NAMALWA (cell line): ENCODE measurements at regions not wholly inside any gene's neighbourhood (a gene's known extent, or its start where the extent isn't known, plus 50 kb on each side); places are given as distances from the start of the nearest gene placed in this dataset.
"Not testable (repeated sequence)": the region's sequence is repeated elsewhere in the genome, so short reads cannot be mapped to it uniquely, and the experiment has no call there.

Experiments
- DNase-seq: peaks from one replicate; pipeline ENCODE4 v3.0.0-alpha.2; 2015; ENCODE audit warnings: low spot score

DNA sequence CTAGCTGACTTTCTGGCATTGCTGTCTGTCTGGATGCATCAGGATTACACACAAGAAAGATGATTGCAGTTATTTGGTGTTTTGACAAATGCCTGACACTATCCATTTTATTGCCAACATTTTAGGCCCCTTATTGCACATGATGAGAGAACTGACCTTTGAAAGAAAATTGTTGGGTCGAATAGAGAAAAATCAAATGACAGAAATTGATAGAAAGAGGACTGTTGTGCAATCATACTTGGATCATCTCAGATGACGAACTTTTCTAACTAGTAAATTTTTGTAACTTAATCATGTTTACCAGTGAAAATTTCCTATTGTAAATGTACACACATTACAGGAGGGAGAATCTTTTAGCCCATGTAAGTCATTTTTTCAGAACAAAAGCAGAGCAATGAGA, 251.5 kb upstream of the USP15 start:
- DNase-seq: no peak

- no peak for DNase-seq
Observed at GRCh38 chr12:62009445-62009844, 250.8 kb upstream of the USP15 start.

DNA sequence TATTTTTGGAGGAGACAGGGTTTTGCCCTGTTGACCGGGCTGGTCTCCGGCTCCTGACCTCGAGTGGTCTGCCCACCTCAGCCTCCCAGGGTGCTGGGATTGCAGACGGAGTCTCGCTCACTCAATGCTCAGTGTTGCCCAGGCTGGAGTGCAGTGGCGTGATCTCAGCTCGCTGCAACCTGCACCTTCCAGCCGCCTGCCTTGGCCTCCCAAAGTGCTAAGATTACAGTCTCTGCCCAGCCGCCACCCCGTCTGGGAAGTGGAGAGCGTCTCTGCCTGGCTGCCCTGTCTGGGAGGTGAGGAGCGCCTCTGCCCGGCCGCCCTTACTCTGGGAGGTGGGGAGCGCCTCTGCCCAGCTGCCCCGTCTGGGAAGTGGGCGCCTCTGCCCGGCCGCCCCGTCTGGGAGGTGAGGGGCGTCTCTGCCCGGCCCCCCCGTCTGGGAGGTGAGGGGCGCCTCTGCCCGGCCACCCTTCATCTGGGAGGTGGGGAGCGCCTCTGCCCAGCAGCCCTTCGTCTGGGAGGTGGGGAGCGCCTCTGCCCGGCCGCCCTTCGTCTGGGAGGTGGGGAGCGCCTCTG, 249.8 kb upstream of the USP15 start:
- not testable (repeated sequence) for DNase-seq

DNA sequence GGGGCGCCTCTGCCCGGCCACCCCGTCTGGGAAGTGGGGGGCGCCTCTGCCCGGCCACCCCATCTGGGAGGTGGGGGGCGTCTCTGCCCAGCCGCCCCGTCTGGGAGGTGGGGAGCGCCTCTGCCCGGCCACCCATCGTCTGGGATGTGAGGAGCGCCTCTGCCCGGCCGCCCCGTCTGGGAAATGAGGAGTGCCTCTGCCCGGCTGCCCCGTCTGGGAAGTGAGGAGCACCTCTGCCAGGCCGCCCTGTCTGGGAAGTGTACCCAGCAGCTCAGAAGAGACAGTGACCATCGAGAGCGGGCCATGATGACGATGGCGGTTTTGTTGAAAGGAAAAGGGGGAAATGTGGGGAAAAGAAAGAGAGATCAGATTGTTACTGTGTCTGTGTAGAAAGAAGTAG, 249.2 kb upstream of the USP15 start:
- not testable (repeated sequence) for DNase-seq

GRCh38 chr12:62014330-62014729, 245.9 kb upstream of the USP15 start:
- DNase-seq: no peak

DNA sequence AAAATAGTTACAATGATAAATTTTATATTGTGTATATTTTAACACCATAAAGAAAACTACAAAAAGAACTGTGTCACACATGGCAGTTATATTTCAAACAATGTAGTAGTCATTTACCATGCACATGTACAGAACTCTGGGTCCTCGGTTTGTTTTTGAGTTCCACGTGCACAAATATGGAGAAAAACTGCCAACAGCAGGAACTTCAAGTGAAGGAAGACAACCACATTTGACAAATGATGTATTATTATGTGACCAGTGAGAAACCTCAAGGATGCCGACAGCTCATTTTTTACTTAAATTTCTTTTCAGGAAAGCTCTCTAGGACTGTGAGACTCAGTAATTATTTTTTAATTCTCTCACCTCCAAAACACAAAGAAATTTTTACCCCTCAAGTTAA, 244.2 kb upstream of the USP15 start:
- DNase-seq: no peak

- no peak for DNase-seq
Observed at GRCh38 chr12:62021808-62022207, 238.4 kb upstream of the USP15 start.

GRCh38 chr12:62028536-62028935, 231.7 kb upstream of the USP15 start:
- no peak for DNase-seq

- DNase-seq: no peak
Observed at GRCh38 chr12:62032870-62033269, 227.3 kb upstream of the USP15 start.

DNA sequence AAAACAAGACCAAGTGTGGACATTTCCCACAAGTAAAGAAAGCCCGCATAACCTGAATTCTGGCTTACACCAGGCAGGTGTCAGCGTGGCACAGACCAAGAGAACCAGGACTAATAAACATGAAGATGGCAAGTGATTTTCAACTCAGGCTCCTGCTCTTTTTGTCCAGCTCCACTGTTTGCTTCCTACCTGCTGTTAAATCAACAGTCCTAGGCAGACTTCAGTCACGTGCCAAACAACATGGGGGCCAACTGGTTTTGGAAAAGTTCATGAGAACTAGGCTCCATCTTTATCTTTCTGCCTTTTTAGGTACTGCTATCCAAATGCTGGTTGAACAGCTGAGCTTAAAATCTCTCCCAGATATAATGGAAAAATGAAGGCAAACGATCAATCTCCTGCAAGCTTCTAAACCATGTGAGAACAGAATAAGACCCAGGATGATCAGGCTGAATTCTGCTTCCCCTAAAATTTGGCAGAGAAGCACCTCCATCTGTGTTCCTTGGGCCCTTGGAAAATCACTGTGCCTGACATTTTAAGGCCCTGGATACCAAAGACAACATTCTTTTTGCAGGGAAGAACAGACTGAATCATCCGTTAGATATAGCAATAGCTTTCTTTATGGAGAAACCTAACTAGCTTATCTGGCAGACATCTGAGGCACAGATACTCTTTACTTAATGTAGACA, 215.6 kb upstream of the USP15 start:
- no peak for DNase-seq

- no peak for DNase-seq
Observed at GRCh38 chr12:62045211-62045610, 215.0 kb upstream of the USP15 start.

- no peak for DNase-seq
Observed at GRCh38 chr12:62050785-62051184, 209.4 kb upstream of the USP15 start.

- DNase-seq: no peak
Observed at GRCh38 chr12:62069976-62070375, 190.2 kb upstream of the USP15 start.

DNA sequence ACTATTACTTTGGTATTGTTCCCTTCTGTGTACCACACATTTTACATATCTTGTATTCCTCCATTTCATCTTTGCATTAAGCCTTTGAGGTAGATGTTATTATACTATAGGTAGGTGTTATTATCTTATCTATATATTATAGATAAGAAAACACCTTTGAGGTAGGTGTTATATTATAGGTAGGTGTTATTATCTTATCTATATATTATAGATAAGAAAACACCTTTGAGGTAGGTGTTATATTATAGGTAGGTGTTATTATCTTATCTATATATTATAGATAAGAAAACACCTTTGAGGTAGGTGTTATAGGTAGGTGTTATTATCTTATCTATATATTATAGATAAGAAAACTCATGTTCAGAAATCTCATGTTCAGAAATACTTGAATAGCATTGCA, 187.0 kb upstream of the USP15 start:
- DNase-seq: not testable (repeated sequence)

- DNase-seq: no peak
Observed at GRCh38 chr12:62075870-62076269, 184.3 kb upstream of the USP15 start.

- no peak for DNase-seq
Observed at GRCh38 chr12:62078020-62078419, 182.2 kb upstream of the USP15 start.

DNA sequence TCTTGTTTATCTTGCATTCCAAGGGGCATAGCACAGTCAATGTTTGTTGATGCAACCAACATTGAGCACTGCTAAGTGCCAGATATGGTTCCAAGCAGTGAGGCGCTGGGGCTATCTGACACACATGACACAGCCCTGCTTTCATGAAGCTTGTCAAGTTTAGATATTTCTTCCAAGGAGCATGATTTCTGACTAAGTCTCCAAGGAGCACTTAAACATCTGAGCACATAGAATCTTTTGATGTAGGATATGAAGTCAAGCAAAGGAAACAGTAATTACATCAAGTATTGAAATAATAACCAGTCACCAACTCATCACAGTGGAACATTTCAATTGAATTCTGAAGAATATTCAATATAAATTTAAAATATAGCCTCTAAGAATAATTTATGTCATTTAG, 177.8 kb upstream of the USP15 start:
- no peak for DNase-seq

DNA sequence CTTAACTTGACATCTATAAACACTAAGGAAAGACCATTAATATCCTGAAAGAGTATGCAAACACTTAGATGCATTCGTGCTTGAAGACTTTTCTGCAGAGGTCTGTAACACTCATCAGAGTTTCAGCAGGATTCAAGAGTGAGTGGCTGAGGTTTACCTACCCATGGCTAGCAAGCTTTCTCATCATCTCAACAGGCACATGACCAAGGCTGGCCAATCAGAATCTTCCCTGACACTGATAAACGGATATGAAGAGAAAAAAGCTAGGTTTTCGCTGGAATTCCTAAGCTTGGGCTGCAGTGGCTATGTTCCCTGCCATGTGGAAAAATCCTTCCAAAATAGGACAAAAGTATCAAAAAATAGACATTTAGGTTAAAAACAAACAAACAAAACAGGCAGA, 162.1 kb upstream of the USP15 start:
- peak; percentile 4 for DNase-seq

- DNase-seq: no peak
Observed at GRCh38 chr12:62103748-62104147, 156.5 kb upstream of the USP15 start.

DNA sequence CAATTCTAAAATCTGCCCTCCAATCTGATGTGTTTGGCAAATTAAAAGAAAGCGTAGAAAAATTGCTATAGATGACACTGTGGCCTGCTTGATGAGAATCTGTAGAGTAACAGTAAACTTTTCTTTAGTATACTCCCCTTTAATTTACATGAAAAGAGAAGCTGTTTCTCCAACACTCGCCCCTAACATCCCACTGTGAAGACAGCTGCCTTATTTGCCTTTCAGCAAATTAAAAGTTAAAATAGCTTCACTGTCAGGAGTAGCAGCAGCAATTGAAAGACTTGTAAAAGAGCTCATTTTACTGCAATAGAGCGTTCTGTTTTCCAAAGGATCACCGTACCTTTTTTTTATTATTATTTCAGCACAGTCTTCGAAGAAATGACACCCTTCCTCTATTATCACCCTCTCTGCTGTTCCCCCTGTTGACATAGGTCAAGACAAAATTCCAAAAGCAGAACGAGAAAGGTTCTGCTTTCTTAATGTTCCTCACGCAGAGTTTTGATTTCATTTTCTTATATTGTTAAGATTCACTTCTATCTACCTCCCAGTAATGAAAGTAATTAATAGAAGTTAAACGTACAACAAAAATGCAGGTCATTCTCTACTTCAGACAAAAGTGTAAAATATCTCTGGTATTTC, 153.5 kb upstream of the USP15 start:
- DNase-seq: no peak

- no peak for DNase-seq
Observed at GRCh38 chr12:62113366-62114011, 146.7 kb upstream of the USP15 start.

GRCh38 chr12:62116986-62117385, 143.2 kb upstream of the USP15 start:
- no peak for DNase-seq

GRCh38 chr12:62123721-62124203, 136.4 kb upstream of the USP15 start:
- peak; percentile 59 for DNase-seq
